HL-60/S4 treated with retinoic acid at 250 ng/mL for 4 days and 3 days (cell line): ENCODE measurements at regions not wholly inside any gene's neighbourhood (a gene's known extent, or its start where the extent isn't known, plus 50 kb on each side); places are given as distances from the start of the nearest gene placed in this dataset.
"Not testable (repeated sequence)": the region's sequence is repeated elsewhere in the genome, so short reads cannot be mapped to it uniquely, and the experiment has no call there.

Source experiments
- in situ Hi-C: fragments of 300-500 bp; cut with MboI; formaldehyde crosslinking; loops from 2 replicates; pipeline ENCODE4 v1.7.0; 2022; ENCODE audit warnings: low sequenced_read_pairs

GRCh38 chr4:124065936-124066335 lies 646.6 kb downstream of the ANKRD50 start:
- in situ Hi-C loops, result no loop called here

DNA sequence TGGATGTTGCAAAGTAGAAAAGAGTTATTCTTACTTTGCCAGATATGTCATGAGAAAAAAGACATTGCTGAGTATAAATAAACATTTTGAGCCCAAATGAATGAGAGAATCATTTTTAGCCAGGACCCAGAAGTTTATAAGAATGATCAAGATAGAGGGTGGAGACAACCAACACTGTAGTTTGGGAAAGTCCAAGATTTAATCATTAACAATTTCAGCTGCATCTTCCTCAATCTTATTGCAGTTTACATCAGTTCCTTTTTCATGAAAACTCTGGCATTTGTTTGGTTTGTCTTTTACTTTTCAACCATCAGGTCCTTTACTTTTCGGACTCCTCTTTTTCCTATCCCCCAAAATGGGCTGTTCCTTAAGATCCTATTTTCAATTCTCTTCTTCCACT lies 645.9 kb downstream of the ANKRD50 start:
- in situ Hi-C loops, result no loop called here

GRCh38 chr4:124067046-124067445 lies 645.5 kb downstream of the ANKRD50 start:
- in situ Hi-C loops, result no loop called here

- in situ Hi-C loops, result no loop called here
Measured at GRCh38 chr4:124070688-124071484, 641.6 kb downstream of the ANKRD50 start.

DNA sequence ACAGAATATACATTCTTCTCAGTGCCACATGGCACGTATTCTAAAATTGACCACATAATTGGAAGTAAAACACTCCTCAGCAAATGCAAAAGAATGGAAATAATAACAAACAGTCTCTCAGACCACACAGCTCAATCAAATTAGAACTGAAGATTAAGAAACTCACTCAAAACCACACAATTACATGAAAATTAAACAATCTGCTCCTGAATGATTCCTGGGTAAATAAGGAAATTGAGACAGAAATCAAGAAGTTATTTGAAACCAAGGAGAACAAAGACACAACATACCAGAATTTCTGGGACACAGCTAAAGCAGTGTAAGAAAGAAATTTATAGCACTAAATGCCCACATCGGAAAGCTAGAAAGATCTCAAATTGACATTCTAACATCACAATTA lies 637.3 kb downstream of the ANKRD50 start:
- in situ Hi-C loops, result not testable (repeated sequence)

- in situ Hi-C loops, result no loop called here
Measured at GRCh38 chr4:124079174-124079780, 633.3 kb downstream of the ANKRD50 start.

- in situ Hi-C loops, result no loop called here
Measured at GRCh38 chr4:124083711-124084110, 628.8 kb downstream of the ANKRD50 start.

GRCh38 chr4:124085561-124086180 lies 626.9 kb downstream of the ANKRD50 start:
- in situ Hi-C loops, result no loop called here

DNA sequence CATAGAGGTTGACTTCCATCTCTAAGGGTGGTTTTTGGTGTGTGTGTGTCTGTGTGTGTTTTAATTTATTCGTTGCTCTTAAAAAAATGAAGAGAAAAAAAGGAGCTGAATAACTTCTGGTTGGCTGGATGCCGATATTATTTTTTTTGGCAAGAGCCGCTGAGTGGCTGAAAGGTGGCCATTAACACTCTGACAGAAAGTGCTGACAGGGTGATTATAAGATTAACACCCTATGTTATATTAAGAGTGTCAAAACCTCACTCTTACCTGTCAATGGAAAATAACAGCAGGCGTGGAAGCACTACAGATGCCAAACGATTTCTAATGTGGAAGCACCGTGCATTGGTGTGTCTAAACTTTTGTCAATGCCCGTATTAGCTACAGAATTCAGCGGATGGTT lies 622.5 kb downstream of the ANKRD50 start:
- in situ Hi-C loops, result no loop called here

GRCh38 chr4:124092101-124092500 lies 620.4 kb downstream of the ANKRD50 start:
- in situ Hi-C loops, result no loop called here

DNA sequence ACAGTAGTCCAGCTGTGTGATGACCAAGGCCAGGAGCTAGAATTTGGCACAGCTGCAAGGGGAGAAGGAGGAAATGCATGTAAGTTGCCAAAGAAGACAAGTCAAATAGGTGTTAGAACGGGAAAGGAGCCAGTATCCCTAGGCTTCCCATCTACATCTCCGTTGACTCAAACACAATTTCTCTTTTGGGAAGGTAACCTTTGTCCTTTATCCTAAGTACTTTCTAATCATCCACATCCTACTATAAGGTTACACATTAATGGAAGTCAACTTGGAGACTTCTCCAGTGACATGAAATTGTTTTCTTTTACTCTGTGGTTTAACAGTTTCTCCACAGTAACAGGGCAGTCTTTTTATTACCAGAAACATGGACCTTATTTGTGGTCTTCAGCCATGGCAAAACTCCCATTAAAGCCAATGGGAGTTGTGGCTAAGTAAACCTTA lies 620.0 kb downstream of the ANKRD50 start:
- in situ Hi-C loops, result no loop called here

DNA sequence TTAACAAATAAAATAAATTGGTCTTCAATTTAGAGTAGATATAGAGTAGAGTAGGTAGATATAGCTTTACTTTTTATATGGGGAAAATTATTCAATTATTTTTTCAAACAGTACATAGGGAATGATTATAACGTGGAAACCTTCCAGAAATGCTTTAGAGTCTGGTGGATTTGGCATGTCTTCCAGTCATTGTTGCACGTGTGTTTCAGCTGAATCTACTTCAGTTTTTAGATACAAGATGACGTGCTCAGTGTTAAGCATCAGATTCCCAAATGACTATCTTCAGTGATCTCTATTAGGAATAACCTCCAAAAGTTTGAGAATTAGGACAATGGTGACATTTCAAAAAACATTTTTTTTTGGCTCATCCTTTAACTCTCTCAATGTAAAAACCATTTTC lies 616.9 kb downstream of the ANKRD50 start:
- in situ Hi-C loops, result no loop called here

DNA sequence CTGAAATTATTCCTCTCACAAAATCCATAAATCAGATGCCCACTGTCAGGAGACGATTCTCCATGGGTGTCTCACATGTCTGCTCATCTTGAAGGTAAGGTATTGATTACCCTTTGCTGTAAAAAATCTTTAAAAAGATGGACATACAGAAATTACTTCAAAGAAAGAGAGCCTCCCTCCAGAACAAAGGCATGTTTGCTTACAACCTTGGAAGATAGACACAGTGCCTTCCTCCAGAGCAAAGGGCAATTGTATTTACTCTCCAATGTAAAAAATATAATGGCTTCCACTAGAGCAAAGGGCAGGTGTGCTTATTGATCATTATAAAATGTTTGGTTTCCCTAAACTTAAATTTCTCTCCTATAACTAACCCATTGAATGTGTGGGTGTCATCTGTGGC lies 616.2 kb downstream of the ANKRD50 start:
- in situ Hi-C loops, result no loop called here

DNA sequence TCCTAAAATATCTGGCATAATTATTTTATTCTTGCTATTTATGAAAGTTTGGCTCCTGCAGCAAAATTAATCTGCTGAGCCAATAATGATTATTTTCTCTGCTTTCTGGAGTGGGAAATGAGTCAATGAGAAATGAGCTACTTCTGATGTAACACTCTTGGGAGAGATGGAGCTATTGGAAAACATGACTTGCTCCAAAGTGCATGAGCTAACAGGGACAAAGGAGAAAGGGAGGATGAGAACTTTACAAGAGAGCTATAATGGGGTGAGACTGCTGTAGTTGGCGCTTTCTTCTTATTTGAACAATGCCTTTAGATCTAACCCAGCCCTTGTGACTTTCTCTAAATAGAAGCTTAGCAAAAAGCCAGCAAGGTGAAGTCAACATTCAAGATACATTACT lies 615.1 kb downstream of the ANKRD50 start:
- in situ Hi-C loops, result no loop called here

DNA sequence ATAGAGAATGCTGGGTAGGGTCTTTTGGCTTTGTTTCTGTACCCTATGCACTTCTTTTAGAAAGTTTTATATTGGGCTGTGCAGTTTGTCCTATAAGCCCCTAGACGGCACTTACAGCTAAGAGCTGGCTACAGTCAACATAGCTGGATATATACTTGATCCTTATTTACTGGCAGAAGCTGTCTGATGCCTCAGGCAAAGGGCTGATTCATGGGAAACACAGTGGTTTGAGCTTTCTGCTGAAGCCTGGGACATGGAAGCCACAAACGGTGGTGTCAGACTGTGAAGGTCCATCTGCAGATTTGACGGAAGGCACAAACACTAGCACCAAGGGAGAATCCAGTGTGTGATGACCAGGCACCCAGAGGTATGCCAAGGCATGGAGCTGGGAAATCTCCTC lies 608.4 kb downstream of the ANKRD50 start:
- in situ Hi-C loops, result no loop called here

DNA sequence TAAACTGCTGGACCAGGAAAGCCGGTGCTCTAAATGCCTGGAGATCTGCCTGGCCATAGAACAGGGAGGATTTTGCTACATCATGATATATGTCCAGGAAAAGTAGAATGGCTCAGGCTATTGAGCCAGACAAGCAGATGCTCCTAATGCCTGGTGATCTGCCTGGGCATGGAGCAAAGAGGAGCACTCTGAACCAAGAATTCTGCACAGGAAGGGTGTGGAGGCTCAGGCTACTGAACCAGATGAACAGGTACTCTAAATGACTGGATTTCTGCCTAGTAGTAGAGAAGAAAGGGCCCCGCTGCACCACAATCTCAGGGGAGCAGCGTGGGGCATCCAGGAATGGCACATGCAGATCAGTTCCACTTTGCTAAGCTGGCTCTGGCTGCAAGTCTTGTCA lies 607.9 kb downstream of the ANKRD50 start:
- in situ Hi-C loops, result no loop called here

GRCh38 chr4:124105212-124105611 lies 607.3 kb downstream of the ANKRD50 start:
- in situ Hi-C loops, result no loop called here

DNA sequence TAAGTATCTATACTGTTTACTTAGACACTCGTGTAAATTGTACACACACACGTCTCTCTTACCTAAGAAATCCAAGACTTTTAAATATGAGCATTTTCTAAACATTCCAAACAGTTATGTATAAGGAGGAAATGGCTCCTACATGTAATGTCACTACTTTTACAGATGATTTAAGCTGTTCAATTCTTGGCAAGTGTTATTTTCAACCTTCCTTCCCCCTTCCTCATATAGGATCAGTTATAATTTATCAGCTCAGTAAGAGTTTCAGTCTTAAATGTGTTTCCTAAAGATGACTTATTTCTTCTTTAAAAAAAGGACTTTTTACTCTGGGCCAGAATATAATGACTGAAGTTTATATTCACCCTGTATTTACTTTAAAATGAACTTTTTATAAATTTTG lies 601.1 kb downstream of the ANKRD50 start:
- in situ Hi-C loops, result no loop called here

GRCh38 chr4:124111922-124112321 lies 600.6 kb downstream of the ANKRD50 start:
- in situ Hi-C loops, result no loop called here

- in situ Hi-C loops, result no loop called here
Measured at GRCh38 chr4:124118061-124118460, 594.5 kb downstream of the ANKRD50 start.

DNA sequence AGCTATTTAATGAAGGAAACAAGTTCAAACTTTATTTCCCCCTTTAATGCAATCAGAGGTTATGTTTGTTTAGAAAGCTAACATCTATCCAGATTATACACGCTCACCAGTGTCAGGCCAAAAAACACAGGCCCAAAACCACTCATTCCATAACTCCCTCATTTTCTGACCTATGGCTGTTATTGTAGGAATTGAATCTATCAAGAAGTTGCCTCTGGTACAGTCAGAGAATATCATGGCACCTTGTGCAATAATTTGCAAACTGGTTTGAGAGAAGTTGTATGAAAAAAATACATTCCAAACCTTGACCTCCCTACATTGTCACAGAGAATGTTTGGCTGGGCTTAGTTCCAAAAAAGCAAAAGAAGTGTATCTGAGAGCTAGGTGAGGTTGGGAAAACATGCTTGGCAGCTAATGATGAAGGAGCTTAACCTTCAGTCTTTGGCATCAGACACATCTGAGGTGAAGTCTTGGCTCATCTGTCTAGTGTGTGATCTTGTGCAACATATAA lies 591.0 kb downstream of the ANKRD50 start:
- in situ Hi-C loops, result no loop called here

GRCh38 chr4:124123181-124123580 lies 589.4 kb downstream of the ANKRD50 start:
- in situ Hi-C loops, result no loop called here
